GM12878 (cell line): ENCODE measurements at regions not wholly inside any gene's neighbourhood (a gene's known extent, or its start where the extent isn't known, plus 50 kb on each side); places are given as distances from the start of the nearest gene placed in this dataset.

Experiments
- EZH2 ChIP-seq: IDR thresholded peaks from 2 replicates; pipeline ENCODE4 v1.6.1; 2012; ENCODE audit warnings: low read depth, mild to moderate bottlenecking, control low read depth, inconsistent platforms, low read length, borderline replicate concordance; ENCODE audit not compliant: control insufficient read depth
- IRF4 ChIP-seq: IDR thresholded peaks from 2 replicates; pipeline ENCODE4 v1.6.1; 2011; ENCODE audit warnings: low read depth, low read length
- MTA3 ChIP-seq: IDR thresholded peaks from 2 replicates; pipeline ENCODE4 v1.6.1; 2012; ENCODE audit warnings: low read length, inconsistent platforms, borderline replicate concordance
- NRF1 ChIP-seq: conservative IDR thresholded peaks from 2 replicates; pipeline ENCODE4 v1.6.1; 2011; ENCODE audit warnings: mild to moderate bottlenecking, low read depth, low read length, improper control_type of control experiment
- POLR2A ChIP-seq: IDR thresholded peaks from 2 replicates; pipeline ENCODE4 v1.6.1; 2011; ENCODE audit warnings: low read depth, mild to moderate bottlenecking, low read length
- TF ChIP-seq, protein P1 (sequence below): fragments of 450-650 bp; IDR thresholded peaks from 2 replicates; pipeline ENCODE4 v1.6.1; 2016; ENCODE audit warnings: mild to moderate bottlenecking
- TF ChIP-seq, protein P2 (sequence below), 3 experiments: IDR thresholded peaks in 2 of 3; conservative IDR thresholded peaks in 1 of 3; 2 replicates each; pipeline ENCODE4 v1.5.1; 2011; ENCODE audit warnings: low read depth in 3 of 3, low read length in 3 of 3, mild to moderate bottlenecking in 3 of 3, control low read depth in 2 of 3, moderate library complexity in 2 of 3, inconsistent platforms in 1 of 3, mixed read lengths in 1 of 3; ENCODE audit not compliant: control insufficient read depth in 2 of 3, insufficient read depth in 1 of 3; ENCODE audit errors: extremely low read depth in 1 of 3
- TF ChIP-seq, protein P3 (sequence below): IDR thresholded peaks from 2 replicates; pipeline ENCODE4 v1.6.1; 2011; ENCODE audit warnings: mild to moderate bottlenecking, low read depth, low read length, moderate library complexity; ENCODE audit not compliant: insufficient replicate concordance

DNA sequence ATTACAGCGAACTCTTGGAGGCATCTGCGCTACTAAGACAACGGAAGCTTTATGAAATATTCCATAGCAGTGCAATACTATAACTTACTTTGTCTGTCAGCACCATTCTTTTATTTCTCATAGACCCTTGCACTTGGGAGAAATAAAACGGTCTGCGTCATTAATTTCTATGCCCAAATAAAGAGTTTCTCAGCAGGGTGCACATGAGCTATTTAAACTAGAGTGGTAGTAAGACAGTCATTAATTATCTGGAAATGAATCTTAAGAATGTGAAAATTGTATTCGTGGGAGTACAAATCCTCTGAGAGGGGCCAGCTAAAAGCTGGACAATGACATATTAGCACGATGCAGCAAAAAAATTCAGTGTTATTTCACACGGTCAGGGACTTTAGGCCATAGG is 903.4 kb upstream of the FOXG1 start:
- TF ChIP-seq, protein P1, sequence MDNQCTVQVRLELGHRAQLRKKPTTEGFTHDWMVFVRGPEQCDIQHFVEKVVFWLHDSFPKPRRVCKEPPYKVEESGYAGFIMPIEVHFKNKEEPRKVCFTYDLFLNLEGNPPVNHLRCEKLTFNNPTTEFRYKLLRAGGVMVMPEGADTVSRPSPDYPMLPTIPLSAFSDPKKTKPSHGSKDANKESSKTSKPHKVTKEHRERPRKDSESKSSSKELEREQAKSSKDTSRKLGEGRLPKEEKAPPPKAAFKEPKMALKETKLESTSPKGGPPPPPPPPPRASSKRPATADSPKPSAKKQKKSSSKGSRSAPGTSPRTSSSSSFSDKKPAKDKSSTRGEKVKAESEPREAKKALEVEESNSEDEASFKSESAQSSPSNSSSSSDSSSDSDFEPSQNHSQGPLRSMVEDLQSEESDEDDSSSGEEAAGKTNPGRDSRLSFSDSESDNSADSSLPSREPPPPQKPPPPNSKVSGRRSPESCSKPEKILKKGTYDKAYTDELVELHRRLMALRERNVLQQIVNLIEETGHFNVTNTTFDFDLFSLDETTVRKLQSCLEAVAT, result no peak
- no peak for TF ChIP-seq NRF1
- TF ChIP-seq, protein P2, sequence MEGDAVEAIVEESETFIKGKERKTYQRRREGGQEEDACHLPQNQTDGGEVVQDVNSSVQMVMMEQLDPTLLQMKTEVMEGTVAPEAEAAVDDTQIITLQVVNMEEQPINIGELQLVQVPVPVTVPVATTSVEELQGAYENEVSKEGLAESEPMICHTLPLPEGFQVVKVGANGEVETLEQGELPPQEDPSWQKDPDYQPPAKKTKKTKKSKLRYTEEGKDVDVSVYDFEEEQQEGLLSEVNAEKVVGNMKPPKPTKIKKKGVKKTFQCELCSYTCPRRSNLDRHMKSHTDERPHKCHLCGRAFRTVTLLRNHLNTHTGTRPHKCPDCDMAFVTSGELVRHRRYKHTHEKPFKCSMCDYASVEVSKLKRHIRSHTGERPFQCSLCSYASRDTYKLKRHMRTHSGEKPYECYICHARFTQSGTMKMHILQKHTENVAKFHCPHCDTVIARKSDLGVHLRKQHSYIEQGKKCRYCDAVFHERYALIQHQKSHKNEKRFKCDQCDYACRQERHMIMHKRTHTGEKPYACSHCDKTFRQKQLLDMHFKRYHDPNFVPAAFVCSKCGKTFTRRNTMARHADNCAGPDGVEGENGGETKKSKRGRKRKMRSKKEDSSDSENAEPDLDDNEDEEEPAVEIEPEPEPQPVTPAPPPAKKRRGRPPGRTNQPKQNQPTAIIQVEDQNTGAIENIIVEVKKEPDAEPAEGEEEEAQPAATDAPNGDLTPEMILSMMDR (IDR thresholded peaks at IDR 0.05 in 2 of 3, conservative IDR thresholded peaks at IDR 0.05 in 1 of 3; ENCODE audit: control insufficient read depth in 2 of 3, extremely low read depth in 1 of 3, insufficient read depth in 1 of 3, low read depth in 3 of 3, low read length in 3 of 3), result no peak
- no peak for TF ChIP-seq EZH2
- TF ChIP-seq POLR2A, result no peak
- TF ChIP-seq, protein P3, sequence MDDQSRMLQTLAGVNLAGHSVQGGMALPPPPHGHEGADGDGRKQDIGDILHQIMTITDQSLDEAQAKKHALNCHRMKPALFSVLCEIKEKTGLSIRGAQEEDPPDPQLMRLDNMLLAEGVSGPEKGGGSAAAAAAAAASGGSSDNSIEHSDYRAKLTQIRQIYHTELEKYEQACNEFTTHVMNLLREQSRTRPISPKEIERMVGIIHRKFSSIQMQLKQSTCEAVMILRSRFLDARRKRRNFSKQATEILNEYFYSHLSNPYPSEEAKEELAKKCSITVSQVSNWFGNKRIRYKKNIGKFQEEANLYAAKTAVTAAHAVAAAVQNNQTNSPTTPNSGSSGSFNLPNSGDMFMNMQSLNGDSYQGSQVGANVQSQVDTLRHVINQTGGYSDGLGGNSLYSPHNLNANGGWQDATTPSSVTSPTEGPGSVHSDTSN, result no peak
- no peak for TF ChIP-seq IRF4
- no peak for TF ChIP-seq MTA3
